PC-3 (cell line): ENCODE measurements at regions not wholly inside any gene's neighbourhood (a gene's known extent, or its start where the extent isn't known, plus 50 kb on each side); places are given as distances from the start of the nearest gene placed in this dataset.

Experiments
- EZH2phosphoT487 ChIP-seq: fragments of 300-600 bp; sonication (generic); IDR thresholded peaks from 2 replicates; pipeline ENCODE4 v1.6.1; 2018; ENCODE audit warnings: mild to moderate bottlenecking, antibody characterized with exemption, low read length, borderline replicate concordance
- TF ChIP-seq, protein P1 (sequence below): fragments of 300-600 bp; sonication (generic); conservative IDR thresholded peaks from 2 replicates; pipeline ENCODE4 v1.5.1; 2017; ENCODE audit warnings: antibody characterized with exemption, low read depth, mild to moderate bottlenecking, low read length

DNA sequence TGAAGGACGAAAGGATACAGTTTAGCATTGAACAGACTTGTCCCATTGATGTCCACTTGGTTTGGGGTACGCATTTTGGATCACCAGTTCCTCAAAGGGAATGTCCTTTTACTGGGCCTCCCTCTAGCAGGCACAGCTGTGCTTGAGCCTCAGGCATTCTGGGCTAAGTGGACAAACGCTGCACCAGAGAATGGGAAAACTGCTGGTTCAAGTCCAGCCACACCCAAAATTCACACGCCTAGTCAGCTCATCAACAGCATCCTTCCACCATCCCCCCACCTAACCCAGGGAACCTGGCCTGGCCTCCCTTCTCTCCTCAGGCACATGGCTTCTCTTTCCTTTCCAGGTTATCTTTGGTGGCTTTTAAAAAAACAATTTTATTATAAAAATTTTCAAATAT, 59.1 kb upstream of the ALDH1A3 start:
- TF ChIP-seq, protein P1, sequence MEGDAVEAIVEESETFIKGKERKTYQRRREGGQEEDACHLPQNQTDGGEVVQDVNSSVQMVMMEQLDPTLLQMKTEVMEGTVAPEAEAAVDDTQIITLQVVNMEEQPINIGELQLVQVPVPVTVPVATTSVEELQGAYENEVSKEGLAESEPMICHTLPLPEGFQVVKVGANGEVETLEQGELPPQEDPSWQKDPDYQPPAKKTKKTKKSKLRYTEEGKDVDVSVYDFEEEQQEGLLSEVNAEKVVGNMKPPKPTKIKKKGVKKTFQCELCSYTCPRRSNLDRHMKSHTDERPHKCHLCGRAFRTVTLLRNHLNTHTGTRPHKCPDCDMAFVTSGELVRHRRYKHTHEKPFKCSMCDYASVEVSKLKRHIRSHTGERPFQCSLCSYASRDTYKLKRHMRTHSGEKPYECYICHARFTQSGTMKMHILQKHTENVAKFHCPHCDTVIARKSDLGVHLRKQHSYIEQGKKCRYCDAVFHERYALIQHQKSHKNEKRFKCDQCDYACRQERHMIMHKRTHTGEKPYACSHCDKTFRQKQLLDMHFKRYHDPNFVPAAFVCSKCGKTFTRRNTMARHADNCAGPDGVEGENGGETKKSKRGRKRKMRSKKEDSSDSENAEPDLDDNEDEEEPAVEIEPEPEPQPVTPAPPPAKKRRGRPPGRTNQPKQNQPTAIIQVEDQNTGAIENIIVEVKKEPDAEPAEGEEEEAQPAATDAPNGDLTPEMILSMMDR: no peak
- TF ChIP-seq EZH2phosphoT487: no peak
